ENCODE measurements at regions not wholly inside any gene's neighbourhood (a gene's known extent, or its start where the extent isn't known, plus 50 kb on each side); places are given as distances from the start of the nearest gene placed in this dataset.
A peak's percentile ranks its signal among the peaks of the same experiment; 100 is the strongest.

DNA sequence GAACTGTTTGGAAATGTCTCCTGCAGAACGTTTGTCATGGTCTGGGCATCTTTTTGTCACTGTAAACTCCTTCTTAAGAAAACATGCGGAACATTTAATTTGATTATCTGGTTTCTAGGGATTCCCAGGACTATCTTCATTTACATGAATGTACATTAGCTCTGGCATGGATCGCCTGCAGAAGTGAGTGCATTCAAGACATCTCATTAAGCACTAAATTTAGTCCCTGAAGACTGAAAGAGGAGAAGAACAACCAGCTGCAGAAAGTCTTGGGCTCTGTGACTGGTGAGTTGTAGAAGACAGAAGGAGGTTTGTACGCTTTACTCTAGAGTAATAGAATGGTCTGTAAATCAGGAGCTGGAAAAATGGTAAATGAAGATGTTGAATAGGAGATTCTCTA, 540.7 kb downstream of the BCKDHB start:
- Histone ChIP-seq H3K36me3 (no peaks in the 10 kb centered on the region), H3K4me1 (peaks cover 4% of the 10 kb centered on the region; the same call in 1 of the 2 replicates), H3K9me3 (no peaks in the 10 kb centered on the region), H3K27me3 (no peaks in the 10 kb centered on the region), H3K4me3 (ENCODE audit: low read depth, low read length) (no peak overlapping the region)
- no peak for DNase-seq
- TF ChIP-seq CTCF (IDR thresholded peaks at IDR 0.05; ENCODE audit: low read depth, low read length) = no peak

- H3K9me3 ChIP-seq = no peaks in the 10 kb centered on the region
- DNase-seq = no peak
- H3K27me3 ChIP-seq = no peaks in the 10 kb centered on the region
- no peaks in the 10 kb centered on the region for H3K36me3 ChIP-seq
- TF ChIP-seq CTCF (IDR thresholded peaks at IDR 0.05; ENCODE audit: low read depth, low read length) = no peak
- H3K4me1 ChIP-seq = peaks cover 20% of the 10 kb centered on the region
- H3K4me3 ChIP-seq (ENCODE audit: low read depth, low read length) = no peak overlapping the region
Observed at GRCh38 chr6:80643881-80644280, 537.4 kb downstream of the BCKDHB start.

DNA sequence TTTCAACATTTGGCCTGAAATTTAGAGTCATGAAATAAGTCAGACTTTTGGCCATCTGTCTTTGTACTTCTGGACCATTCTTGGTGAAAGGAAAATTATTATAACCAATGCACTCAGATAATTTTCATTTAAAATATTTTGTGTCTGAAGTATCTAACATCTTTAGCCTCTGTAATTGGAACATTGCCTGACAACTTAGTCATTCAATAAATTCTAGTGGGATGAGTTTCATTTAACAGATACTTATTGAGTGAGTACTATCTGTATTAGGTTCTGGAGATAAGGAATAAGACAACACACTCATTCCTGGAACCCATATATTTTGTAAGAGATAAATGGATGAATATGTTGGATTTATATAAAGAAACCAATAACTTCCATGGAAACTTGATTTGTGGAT, 536.0 kb downstream of the BCKDHB start:
- H3K36me3 ChIP-seq = no peaks in the 10 kb centered on the region
- H3K9me3 ChIP-seq = no peaks in the 10 kb centered on the region
- DNase-seq = no peak
- H3K4me1 ChIP-seq = peaks cover 30% of the 10 kb centered on the region
- no peak overlapping the region for H3K4me3 ChIP-seq (ENCODE audit: low read depth, low read length)
- H3K27me3 ChIP-seq = no peaks in the 10 kb centered on the region
- no peak for TF ChIP-seq CTCF (IDR thresholded peaks at IDR 0.05; ENCODE audit: low read depth, low read length)

DNA sequence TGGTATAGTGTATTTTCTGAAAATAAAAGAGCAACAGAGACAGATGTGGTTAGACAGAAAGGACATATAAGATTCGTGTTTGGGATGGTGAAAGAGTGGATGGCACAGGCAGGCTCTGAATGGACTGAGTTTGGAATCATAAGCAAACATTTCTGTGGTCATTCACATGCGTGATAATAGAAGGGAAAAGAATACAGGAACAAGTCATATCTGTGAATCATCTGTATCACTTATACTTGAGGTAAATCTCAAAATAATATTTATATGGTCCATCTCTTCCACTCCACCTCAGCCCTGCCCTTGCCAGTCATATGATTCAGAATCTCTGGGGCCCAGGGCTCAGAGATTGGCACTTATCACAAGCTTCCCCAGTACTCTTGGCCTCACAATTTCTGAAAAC, 535.1 kb downstream of the BCKDHB start:
- DNase-seq = no peak
- Histone ChIP-seq H3K4me3 (ENCODE audit: low read depth, low read length) (no peak overlapping the region), H3K9me3 (no peaks in the 10 kb centered on the region), H3K36me3 (no peaks in the 10 kb centered on the region), H3K27me3 (no peaks in the 10 kb centered on the region), H3K4me1 (peaks cover 32% of the 10 kb centered on the region)
- no peak for TF ChIP-seq CTCF (IDR thresholded peaks at IDR 0.05; ENCODE audit: low read depth, low read length)

- Histone ChIP-seq H3K27me3 (no peaks in the 10 kb centered on the region), H3K36me3 (no peaks in the 10 kb centered on the region), H3K4me1 (peaks cover 32% of the 10 kb centered on the region), H3K4me3 (ENCODE audit: low read depth, low read length) (no peak overlapping the region), H3K9me3 (no peaks in the 10 kb centered on the region)
- TF ChIP-seq CTCF (IDR thresholded peaks at IDR 0.05; ENCODE audit: low read depth, low read length) = no peak
- no peak for DNase-seq
Observed at GRCh38 chr6:80640176-80640575, 533.7 kb downstream of the BCKDHB start.

DNA sequence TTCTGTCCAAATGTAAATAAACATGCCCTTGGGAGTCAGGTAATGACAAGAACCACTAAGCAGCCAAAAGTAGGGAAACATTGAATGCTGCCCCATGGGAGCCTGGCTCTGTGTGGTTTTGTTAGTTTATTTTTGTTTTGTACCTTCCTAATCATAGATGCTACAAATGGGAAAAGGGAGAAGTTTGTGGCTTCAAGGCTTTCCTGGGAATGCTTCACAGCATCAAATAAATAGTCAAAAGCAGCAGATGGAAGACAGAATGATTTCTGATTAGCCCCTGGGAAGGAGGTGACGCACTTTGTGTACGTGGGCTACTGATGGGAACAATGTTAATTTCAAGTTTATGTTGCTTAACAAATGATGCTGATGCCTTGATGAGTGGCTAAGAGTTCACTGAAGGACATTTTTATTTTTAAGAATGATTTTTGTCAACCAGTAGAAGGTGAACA, 532.7 kb downstream of the BCKDHB start:
- Histone ChIP-seq H3K4me1 (peaks cover 32% of the 10 kb centered on the region), H3K4me3 (ENCODE audit: low read depth, low read length) (peak overlapping the region; percentile 29), H3K27me3 (no peaks in the 10 kb centered on the region), H3K36me3 (no peaks in the 10 kb centered on the region), H3K9me3 (no peaks in the 10 kb centered on the region)
- TF ChIP-seq CTCF (IDR thresholded peaks at IDR 0.05; ENCODE audit: low read depth, low read length) = no peak
- peak; percentile 12 for DNase-seq
